GM21423 (cell line): ENCODE measurements at regions not wholly inside any gene's neighbourhood (a gene's known extent, or its start where the extent isn't known, plus 50 kb on each side); places are given as distances from the start of the nearest gene placed in this dataset.

Source experiments
- ATAC-seq: cut with Tn5 transposase; IDR thresholded peaks from one replicate; pipeline ENCODE4 v1.9.1; 2021; ENCODE audit warnings: mild to moderate bottlenecking, moderate library complexity; ENCODE audit not compliant: unreplicated experiment

- no peak for ATAC-seq
Observed at GRCh38 chr9:130780865-130781504, 54.1 kb upstream of the ABL1 start.

GRCh38 chr9:130781569-130781968 lies 53.5 kb upstream of the ABL1 start:
- no peak for ATAC-seq

GRCh38 chr9:130782886-130783530 lies 52.0 kb upstream of the ABL1 start:
- no peak for ATAC-seq

GRCh38 chr9:130785053-130785452 lies 50.0 kb upstream of the ABL1 start:
- ATAC-seq = no peak
